AG08396 (cell line): ENCODE measurements at regions not wholly inside any gene's neighbourhood (a gene's known extent, or its start where the extent isn't known, plus 50 kb on each side); places are given as distances from the start of the nearest gene placed in this dataset.
A peak's percentile ranks its signal among the peaks of the same experiment; 100 is the strongest.
"Not testable (repeated sequence)": the region's sequence is repeated elsewhere in the genome, so short reads cannot be mapped to it uniquely, and the experiment has no call there.

Experiments used
- DNase-seq: peaks from one replicate; pipeline ENCODE4 v3.0.0; 2012; ENCODE audit warnings: low spot score, mixed read lengths

- no peak for DNase-seq
Measured at GRCh38 chr12:46547421-46548354, 175.1 kb upstream of the SLC38A2 start.

GRCh38 chr12:46546634-46547273 is 174.2 kb upstream of the SLC38A2 start:
- no peak for DNase-seq

GRCh38 chr12:46543378-46543795 is 170.8 kb upstream of the SLC38A2 start:
- DNase-seq = not testable (repeated sequence)

- DNase-seq = no peak
Measured at GRCh38 chr12:46538976-46539375, 166.4 kb upstream of the SLC38A2 start.

GRCh38 chr12:46537387-46537955 is 164.9 kb upstream of the SLC38A2 start:
- no peak for DNase-seq

GRCh38 chr12:46536316-46536715 is 163.7 kb upstream of the SLC38A2 start:
- not testable (repeated sequence) for DNase-seq

GRCh38 chr12:46535907-46536306 is 163.3 kb upstream of the SLC38A2 start:
- no peak for DNase-seq

- DNase-seq = no peak
Measured at GRCh38 chr12:46535376-46535775, 162.8 kb upstream of the SLC38A2 start.

GRCh38 chr12:46534327-46534840 is 161.8 kb upstream of the SLC38A2 start:
- no peak for DNase-seq

- no peak for DNase-seq
Measured at GRCh38 chr12:46533723-46534122, 161.2 kb upstream of the SLC38A2 start.

- DNase-seq = no peak
Measured at GRCh38 chr12:46531804-46532203, 159.2 kb upstream of the SLC38A2 start.

- DNase-seq = no peak
Measured at GRCh38 chr12:46531059-46531785, 158.6 kb upstream of the SLC38A2 start.

- no peak for DNase-seq
Measured at GRCh38 chr12:46530373-46531056, 157.9 kb upstream of the SLC38A2 start.

- no peak for DNase-seq
Measured at GRCh38 chr12:46526233-46526632, 153.7 kb upstream of the SLC38A2 start.

- peak; percentile 79 for DNase-seq
Measured at GRCh38 chr12:46524778-46525177, 152.2 kb upstream of the SLC38A2 start.

GRCh38 chr12:46523863-46524770 is 151.5 kb upstream of the SLC38A2 start:
- DNase-seq = peak; percentile 87

GRCh38 chr12:46523446-46523845 is 150.9 kb upstream of the SLC38A2 start:
- DNase-seq = no peak

GRCh38 chr12:46522071-46522470 is 149.5 kb upstream of the SLC38A2 start:
- no peak for DNase-seq

- no peak for DNase-seq
Measured at GRCh38 chr12:46521145-46521544, 148.6 kb upstream of the SLC38A2 start.

GRCh38 chr12:46519407-46519806 is 146.8 kb upstream of the SLC38A2 start:
- DNase-seq = no peak
